ENCODE measurements at regions not wholly inside any gene's neighbourhood (a gene's known extent, or its start where the extent isn't known, plus 50 kb on each side); places are given as distances from the start of the nearest gene placed in this dataset.
"Not testable (repeated sequence)": the region's sequence is repeated elsewhere in the genome, so short reads cannot be mapped to it uniquely, and the experiment has no call there.

- peak; percentile 44 for DNase-seq (ENCODE audit: low read depth)
Observed at GRCh38 chr6:163706500-163707087, 292.1 kb downstream of the QKI start.

GRCh38 chr6:163705923-163706322 is 291.4 kb downstream of the QKI start:
- no peak for DNase-seq (ENCODE audit: low read depth)

- DNase-seq (ENCODE audit: low read depth), result no peak
Observed at GRCh38 chr6:163702736-163703135, 288.2 kb downstream of the QKI start.

GRCh38 chr6:163701762-163702161 is 287.2 kb downstream of the QKI start:
- no peak for DNase-seq (ENCODE audit: low read depth)

- no peak for DNase-seq (ENCODE audit: low read depth)
Observed at GRCh38 chr6:163698086-163698485, 283.6 kb downstream of the QKI start.

- DNase-seq (ENCODE audit: low read depth), result not testable (repeated sequence)
Observed at GRCh38 chr6:163696311-163696710, 281.8 kb downstream of the QKI start.

GRCh38 chr6:163695414-163695864 is 280.9 kb downstream of the QKI start:
- peak; percentile 21 for DNase-seq (ENCODE audit: low read depth)

- DNase-seq (ENCODE audit: low read depth), result no peak
Observed at GRCh38 chr6:163694988-163695398, 280.5 kb downstream of the QKI start.

- DNase-seq (ENCODE audit: low read depth), result no peak
Observed at GRCh38 chr6:163694072-163694471, 279.6 kb downstream of the QKI start.

- no peak for DNase-seq (ENCODE audit: low read depth)
Observed at GRCh38 chr6:163691049-163691448, 276.5 kb downstream of the QKI start.

- peak; percentile 72 for DNase-seq (ENCODE audit: low read depth)
Observed at GRCh38 chr6:163688739-163689362, 274.3 kb downstream of the QKI start.

- no peak for DNase-seq (ENCODE audit: low read depth)
Observed at GRCh38 chr6:163687075-163687474, 272.6 kb downstream of the QKI start.

GRCh38 chr6:163686301-163686700 is 271.8 kb downstream of the QKI start:
- no peak for DNase-seq (ENCODE audit: low read depth)

- DNase-seq (ENCODE audit: low read depth), result no peak
Observed at GRCh38 chr6:163683105-163683622, 268.6 kb downstream of the QKI start.

GRCh38 chr6:163679753-163680152 is 265.2 kb downstream of the QKI start:
- no peak for DNase-seq (ENCODE audit: low read depth)

- DNase-seq (ENCODE audit: low read depth), result no peak
Observed at GRCh38 chr6:163679012-163679660, 264.6 kb downstream of the QKI start.

GRCh38 chr6:163675611-163676010 is 261.1 kb downstream of the QKI start:
- no peak for DNase-seq (ENCODE audit: low read depth)

- DNase-seq (ENCODE audit: low read depth), result no peak
Observed at GRCh38 chr6:163672710-163673109, 258.2 kb downstream of the QKI start.

GRCh38 chr6:163671791-163672190 is 257.3 kb downstream of the QKI start:
- DNase-seq (ENCODE audit: low read depth), result no peak

GRCh38 chr6:163671355-163671754 is 256.8 kb downstream of the QKI start:
- DNase-seq (ENCODE audit: low read depth), result no peak

GRCh38 chr6:163670336-163670735 is 255.8 kb downstream of the QKI start:
- DNase-seq (ENCODE audit: low read depth), result no peak

GRCh38 chr6:163668061-163668426 is 253.5 kb downstream of the QKI start:
- DNase-seq (ENCODE audit: low read depth), result no peak
